ENCODE measurements at regions not wholly inside any gene's neighbourhood (a gene's known extent, or its start where the extent isn't known, plus 50 kb on each side); places are given as distances from the start of the nearest gene placed in this dataset.
A peak's percentile ranks its signal among the peaks of the same experiment; 100 is the strongest.

DNA sequence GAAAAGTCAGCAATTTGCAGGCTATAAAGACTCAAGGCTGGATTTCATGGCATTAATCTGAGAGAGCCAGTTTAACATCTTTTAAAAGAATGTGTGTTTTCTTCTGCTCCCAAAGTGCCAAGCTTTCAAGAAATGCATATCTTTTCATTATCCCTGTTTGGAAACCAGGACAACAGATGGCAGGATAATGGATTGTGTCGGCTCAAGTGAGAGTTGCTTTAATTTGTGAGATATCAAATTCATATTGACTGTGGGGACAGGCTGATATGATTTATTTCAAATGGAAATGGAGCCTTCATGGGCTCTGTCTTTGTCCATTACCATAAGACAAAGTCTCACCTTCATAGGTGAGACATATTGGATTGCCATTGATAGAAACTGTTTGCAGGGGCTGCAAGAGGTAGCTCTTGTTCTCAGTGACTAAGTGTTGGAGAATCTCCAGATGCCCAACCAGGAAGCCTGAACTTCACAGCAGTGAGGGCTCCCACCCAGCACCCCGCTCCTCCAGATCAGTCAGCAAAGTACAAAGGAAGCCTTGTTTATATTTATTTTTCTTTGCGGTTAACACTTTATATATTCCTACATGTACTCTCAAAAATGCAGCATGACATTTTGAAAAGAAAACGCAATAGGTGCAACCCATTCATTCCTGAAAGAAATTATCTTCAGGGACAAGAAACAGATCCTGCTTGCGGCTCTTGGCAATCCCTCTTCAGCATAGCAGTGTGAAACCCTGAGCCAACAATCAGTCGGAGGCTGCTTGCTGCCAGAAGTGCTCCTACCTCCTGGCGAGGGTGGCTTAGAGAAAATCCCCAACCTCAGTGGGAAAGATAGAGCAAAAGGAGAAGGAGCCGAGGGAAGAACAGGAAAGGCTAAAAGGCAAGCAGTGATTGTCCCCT is 65.8 kb upstream of the ATL2 start:
- 58 to 73% methylated on average over 8 of the region's 8 CpGs for WGBS, 2 donors
- peak overlapping the region in 2 of 4 donors; percentile 6 to 8 for H3K4me3 ChIP-seq
- no peaks in the 10 kb centered on the region for H3K36me3 ChIP-seq
- peak; percentile 82 for DNase-seq
- H3K27ac ChIP-seq, result peak overlapping the region; percentile 70 to 81 (median 78)
- no peaks in the 10 kb centered on the region for H3K9me3 ChIP-seq
- TF ChIP-seq, protein P1, sequence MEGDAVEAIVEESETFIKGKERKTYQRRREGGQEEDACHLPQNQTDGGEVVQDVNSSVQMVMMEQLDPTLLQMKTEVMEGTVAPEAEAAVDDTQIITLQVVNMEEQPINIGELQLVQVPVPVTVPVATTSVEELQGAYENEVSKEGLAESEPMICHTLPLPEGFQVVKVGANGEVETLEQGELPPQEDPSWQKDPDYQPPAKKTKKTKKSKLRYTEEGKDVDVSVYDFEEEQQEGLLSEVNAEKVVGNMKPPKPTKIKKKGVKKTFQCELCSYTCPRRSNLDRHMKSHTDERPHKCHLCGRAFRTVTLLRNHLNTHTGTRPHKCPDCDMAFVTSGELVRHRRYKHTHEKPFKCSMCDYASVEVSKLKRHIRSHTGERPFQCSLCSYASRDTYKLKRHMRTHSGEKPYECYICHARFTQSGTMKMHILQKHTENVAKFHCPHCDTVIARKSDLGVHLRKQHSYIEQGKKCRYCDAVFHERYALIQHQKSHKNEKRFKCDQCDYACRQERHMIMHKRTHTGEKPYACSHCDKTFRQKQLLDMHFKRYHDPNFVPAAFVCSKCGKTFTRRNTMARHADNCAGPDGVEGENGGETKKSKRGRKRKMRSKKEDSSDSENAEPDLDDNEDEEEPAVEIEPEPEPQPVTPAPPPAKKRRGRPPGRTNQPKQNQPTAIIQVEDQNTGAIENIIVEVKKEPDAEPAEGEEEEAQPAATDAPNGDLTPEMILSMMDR (IDR thresholded peaks at IDR 0.05), result no peak
- peak in 1 of 4 donors; percentile 45 for TF ChIP-seq EP300 (IDR thresholded peaks at IDR 0.05)
- no peak for TF ChIP-seq POLR2A (IDR thresholded peaks at IDR 0.05)
- peak; percentile 38 to 82 (median 62) for TF ChIP-seq POLR2AphosphoS5 (IDR thresholded peaks at IDR 0.05)
- H3K27me3 ChIP-seq, result no peaks in the 10 kb centered on the region
- peaks cover 0 to 85% (median 59%) of the 10 kb centered on the region in 4 donors for H3K4me1 ChIP-seq
- intact Hi-C loops (cut with DNase I), result no loop called here

- Histone ChIP-seq H3K4me3 (no peak overlapping the region), H3K27me3 (no peaks in the 10 kb centered on the region), H3K9me3 (no peaks in the 10 kb centered on the region), H3K4me1 (peaks cover 0 to 71% (median 46%) of the 10 kb centered on the region in 4 donors), H3K27ac (peak overlapping the region; percentile 20 to 81 (median 74)), H3K36me3 (no peaks in the 10 kb centered on the region)
- TF ChIP-seq POLR2AphosphoS5 (IDR thresholded peaks at IDR 0.05) (no peak), EP300 (IDR thresholded peaks at IDR 0.05) (no peak), POLR2A (IDR thresholded peaks at IDR 0.05) (no peak)
- TF ChIP-seq, protein P1 (IDR thresholded peaks at IDR 0.05), result no peak
- intact Hi-C loops (cut with DNase I), result no loop called here
- DNase-seq, result no peak
- WGBS, 2 donors, result 68 to 79% methylated on average over 7 of the region's 7 CpGs
Measured at GRCh38 chr2:38441346-38441745, 64.3 kb upstream of the ATL2 start.

GRCh38 chr2:38440655-38441054 is 63.6 kb upstream of the ATL2 start:
- H3K36me3 ChIP-seq, result no peaks in the 10 kb centered on the region
- no peaks in the 10 kb centered on the region for H3K9me3 ChIP-seq
- H3K4me1 ChIP-seq, result peaks cover 0 to 67% (median 45%) of the 10 kb centered on the region in 4 donors
- no peak for DNase-seq
- H3K4me3 ChIP-seq, result no peak overlapping the region
- TF ChIP-seq, protein P1 (IDR thresholded peaks at IDR 0.05), result no peak
- TF ChIP-seq EP300 (IDR thresholded peaks at IDR 0.05), result no peak
- no peak for TF ChIP-seq POLR2AphosphoS5 (IDR thresholded peaks at IDR 0.05)
- no peak for TF ChIP-seq POLR2A (IDR thresholded peaks at IDR 0.05)
- 21 to 60% methylated on average over 5 of the region's 5 CpGs for WGBS, 2 donors
- H3K27me3 ChIP-seq, result no peaks in the 10 kb centered on the region
- intact Hi-C loops (cut with DNase I), result no loop called here
- peak overlapping the region in 3 of 4 donors; percentile 20 to 81 (median 77) for H3K27ac ChIP-seq

GRCh38 chr2:38439863-38440262 is 62.8 kb upstream of the ATL2 start:
- Histone ChIP-seq H3K4me3 (no peak overlapping the region), H3K27ac (no peak overlapping the region), H3K9me3 (no peaks in the 10 kb centered on the region), H3K4me1 (peaks cover 0 to 72% (median 46%) of the 10 kb centered on the region in 4 donors), H3K27me3 (no peaks in the 10 kb centered on the region), H3K36me3 (no peaks in the 10 kb centered on the region)
- DNase-seq, result no peak
- no peak for TF ChIP-seq POLR2AphosphoS5 (IDR thresholded peaks at IDR 0.05)
- no peak for TF ChIP-seq EP300 (IDR thresholded peaks at IDR 0.05)
- no peak for TF ChIP-seq POLR2A (IDR thresholded peaks at IDR 0.05)
- TF ChIP-seq, protein P1 (IDR thresholded peaks at IDR 0.05), result no peak
- 36 to 66% methylated on average over 3 of the region's 3 CpGs for WGBS, 2 donors
- intact Hi-C loops (cut with DNase I), result no loop called here

Data from sigmoid colon (tissue), 6 donors.